KOPT-K1 (cell line): ENCODE measurements at regions not wholly inside any gene's neighbourhood (a gene's known extent, or its start where the extent isn't known, plus 50 kb on each side); places are given as distances from the start of the nearest gene placed in this dataset.

Experiments
- H3K27ac ChIP-seq: fragments of 200-600 bp; sonication (generic); 2 replicates; pipeline ENCODE4 v1.5.1; 2016; ENCODE audit warnings: antibody characterized with exemption, mild to moderate bottlenecking, low read depth, low read length; ENCODE audit not compliant: poor library complexity, severe bottlenecking
- H3K36me3 ChIP-seq: fragments of 200-600 bp; sonication (generic); 2 replicates; pipeline ENCODE4 v1.5.1; 2017; ENCODE audit warnings: antibody characterized with exemption, mild to moderate bottlenecking, low read length, moderate library complexity; ENCODE audit not compliant: insufficient read depth
- H3K9me3 ChIP-seq: fragments of 200-600 bp; sonication (generic); 2 replicates; pipeline ENCODE4 v1.5.1; 2017; ENCODE audit warnings: antibody characterized with exemption, low read length, mild to moderate bottlenecking; ENCODE audit not compliant: insufficient read depth, poor library complexity, severe bottlenecking

DNA sequence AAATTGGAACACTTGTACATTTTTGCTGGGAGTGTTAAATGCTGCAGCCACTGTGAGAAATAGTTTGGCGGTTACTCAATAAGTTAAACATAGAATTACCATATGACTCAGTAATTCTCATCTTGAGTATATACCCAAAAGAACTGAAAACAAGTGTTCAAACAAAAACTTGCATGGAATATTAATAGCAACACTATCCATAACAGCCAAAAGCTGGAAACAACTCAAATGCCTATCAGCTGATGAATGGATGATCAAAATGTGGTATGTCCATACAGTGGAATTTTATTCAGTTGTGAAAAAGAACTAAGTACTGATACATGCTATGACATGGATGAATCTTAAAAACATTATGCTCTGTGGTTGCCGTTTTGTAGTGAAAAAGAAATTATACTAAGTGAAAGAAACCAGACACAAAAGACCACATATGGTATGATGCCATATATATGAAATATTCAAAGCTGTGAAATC, 63.0 kb upstream of the SP4 start:
- no peaks in the 10 kb centered on the region for H3K9me3 ChIP-seq
- H3K36me3 ChIP-seq = no peaks in the 10 kb centered on the region
- no peak overlapping the region for H3K27ac ChIP-seq

GRCh38 chr7:21365866-21366624, 61.8 kb upstream of the SP4 start:
- Histone ChIP-seq H3K27ac (no peak overlapping the region), H3K36me3 (no peaks in the 10 kb centered on the region), H3K9me3 (no peaks in the 10 kb centered on the region)

GRCh38 chr7:21367081-21367480, 60.8 kb upstream of the SP4 start:
- H3K27ac ChIP-seq = no peak overlapping the region
- no peaks in the 10 kb centered on the region for H3K36me3 ChIP-seq
- no peaks in the 10 kb centered on the region for H3K9me3 ChIP-seq

DNA sequence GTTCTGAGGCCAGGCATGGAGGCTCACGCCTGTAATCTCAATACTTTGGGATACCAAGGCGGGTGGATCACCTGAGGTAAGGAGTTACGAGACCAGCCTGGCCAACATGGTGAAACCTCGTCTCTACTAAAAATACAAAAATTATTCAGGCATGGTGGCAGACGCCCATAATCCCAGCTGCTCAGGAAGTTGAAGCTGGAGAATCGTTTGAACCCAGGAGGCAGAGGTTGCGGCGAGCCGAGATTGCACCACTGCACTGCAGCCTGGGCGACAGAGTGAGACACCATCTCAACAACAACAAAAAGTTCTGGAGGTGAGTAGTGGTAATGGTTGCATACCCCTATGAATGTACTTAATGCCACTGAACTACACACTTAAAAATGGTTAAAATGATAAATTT, 60.3 kb upstream of the SP4 start:
- Histone ChIP-seq H3K36me3 (no peaks in the 10 kb centered on the region), H3K9me3 (no peaks in the 10 kb centered on the region), H3K27ac (no peak overlapping the region)

GRCh38 chr7:21368317-21368716, 59.6 kb upstream of the SP4 start:
- Histone ChIP-seq H3K9me3 (peaks cover 6% of the 10 kb centered on the region), H3K27ac (no peak overlapping the region), H3K36me3 (no peaks in the 10 kb centered on the region)

GRCh38 chr7:21370283-21370982, 57.5 kb upstream of the SP4 start:
- no peak overlapping the region for H3K27ac ChIP-seq
- no peaks in the 10 kb centered on the region for H3K36me3 ChIP-seq

GRCh38 chr7:21371360-21371759, 56.5 kb upstream of the SP4 start:
- H3K9me3 ChIP-seq = peaks cover 9% of the 10 kb centered on the region
- H3K36me3 ChIP-seq = no peaks in the 10 kb centered on the region
- H3K27ac ChIP-seq = no peak overlapping the region

More at GRCh38 chr7:21370283-21370982, 57.5 kb upstream of the SP4 start:
- peaks cover 9% of the 10 kb centered on the region for H3K9me3 ChIP-seq

DNA sequence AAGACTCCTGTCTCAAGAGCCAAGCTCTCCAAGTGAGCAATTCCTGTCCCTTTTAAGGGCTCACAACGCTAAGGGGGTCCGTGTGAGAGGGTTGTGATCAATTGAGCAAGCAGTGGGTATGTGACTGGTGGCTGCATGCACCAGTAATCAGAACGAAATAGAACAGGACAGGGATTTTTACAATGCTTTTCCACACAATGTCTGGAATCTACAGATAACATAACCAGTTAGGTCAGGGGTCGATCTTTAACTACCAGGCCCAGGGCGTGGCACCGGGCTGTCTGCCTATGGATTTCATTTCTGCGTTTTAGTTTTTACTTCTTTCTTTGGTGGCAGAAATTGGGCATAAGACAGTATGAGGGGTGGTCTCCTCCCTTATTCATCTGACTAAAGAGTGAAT, 54.9 kb upstream of the SP4 start:
- Histone ChIP-seq H3K9me3 (peaks cover 9% of the 10 kb centered on the region), H3K27ac (no peak overlapping the region), H3K36me3 (no peaks in the 10 kb centered on the region)

DNA sequence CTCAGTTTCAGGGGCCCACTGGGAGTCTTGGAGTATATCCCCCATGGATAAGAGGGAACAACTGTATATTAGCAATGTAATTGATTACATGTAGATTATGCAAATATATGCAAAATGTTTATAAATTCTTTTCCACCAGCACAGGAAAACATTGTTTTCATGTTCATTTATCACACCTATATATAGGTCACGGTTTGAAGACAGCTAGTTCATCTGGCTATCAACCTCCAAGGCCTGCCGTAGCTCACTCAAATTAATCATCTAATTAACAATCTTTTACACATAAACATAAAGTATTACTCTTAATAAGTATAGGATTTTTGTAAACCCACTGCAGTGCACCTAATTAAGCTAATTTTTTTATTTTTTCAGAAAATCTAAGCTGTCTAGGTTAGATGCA, 53.7 kb upstream of the SP4 start:
- Histone ChIP-seq H3K9me3 (peaks cover 9% of the 10 kb centered on the region), H3K27ac (no peak overlapping the region), H3K36me3 (no peaks in the 10 kb centered on the region)

DNA sequence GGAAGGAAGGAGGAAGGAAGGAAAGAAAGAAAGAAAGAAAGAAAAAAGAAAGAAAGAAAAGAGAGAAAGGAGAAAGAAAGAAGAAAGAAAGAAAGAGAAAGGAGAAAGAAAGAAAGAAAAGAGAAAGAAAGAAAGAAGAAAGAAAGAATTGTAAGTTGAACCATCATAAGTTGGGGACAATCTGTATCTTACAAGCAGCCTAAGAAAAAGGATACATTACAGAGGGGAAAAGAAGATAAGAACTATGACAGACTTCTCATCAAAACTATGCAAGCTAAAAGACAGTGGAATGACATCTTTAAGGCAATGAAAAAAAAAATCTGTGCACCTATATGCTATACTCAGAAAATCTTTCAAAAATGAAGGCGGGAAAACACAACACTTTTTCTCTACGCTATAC, 50.3 kb upstream of the SP4 start:
- Histone ChIP-seq H3K36me3 (no peaks in the 10 kb centered on the region), H3K27ac (no peak overlapping the region), H3K9me3 (peaks cover 9% of the 10 kb centered on the region)
